Activated gamma-delta T cell (primary cell): ENCODE measurements at regions not wholly inside any gene's neighbourhood (a gene's known extent, or its start where the extent isn't known, plus 50 kb on each side); places are given as distances from the start of the nearest gene placed in this dataset.
"Not testable (repeated sequence)": the region's sequence is repeated elsewhere in the genome, so short reads cannot be mapped to it uniquely, and the experiment has no call there.

ENCODE experiments used
- DNase-seq: peaks from one replicate; lab custom pipeline; 2025; lab: John Stamatoyannopoulos, UW

DNA sequence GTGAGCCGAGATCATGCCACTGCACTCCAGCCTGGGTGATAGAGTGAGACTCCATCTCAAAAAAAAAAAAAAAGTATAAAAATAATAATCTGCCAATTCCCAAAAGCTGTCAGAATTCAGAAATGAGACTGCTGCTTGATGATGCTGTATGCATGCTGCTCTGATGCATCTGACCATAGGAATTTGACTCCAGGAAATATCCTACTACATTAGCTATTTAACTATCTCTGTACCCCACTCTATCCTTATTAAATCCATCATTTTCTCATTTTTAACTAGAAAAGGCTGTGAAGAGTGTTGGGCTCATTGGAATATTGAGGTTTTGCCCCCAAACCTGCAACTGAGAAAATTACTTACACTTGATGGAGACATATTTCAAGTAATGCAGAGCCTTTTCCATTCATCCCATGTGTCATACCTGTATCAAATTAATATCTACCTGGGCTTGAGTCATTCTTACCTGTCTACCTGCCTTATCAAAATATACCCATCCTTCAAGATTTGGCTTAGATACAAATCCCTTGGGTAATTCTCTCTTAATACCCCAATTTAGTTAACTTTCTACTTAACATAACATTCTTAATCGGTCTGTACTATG, 135.2 kb upstream of the PREP start:
- no peak for DNase-seq

DNA sequence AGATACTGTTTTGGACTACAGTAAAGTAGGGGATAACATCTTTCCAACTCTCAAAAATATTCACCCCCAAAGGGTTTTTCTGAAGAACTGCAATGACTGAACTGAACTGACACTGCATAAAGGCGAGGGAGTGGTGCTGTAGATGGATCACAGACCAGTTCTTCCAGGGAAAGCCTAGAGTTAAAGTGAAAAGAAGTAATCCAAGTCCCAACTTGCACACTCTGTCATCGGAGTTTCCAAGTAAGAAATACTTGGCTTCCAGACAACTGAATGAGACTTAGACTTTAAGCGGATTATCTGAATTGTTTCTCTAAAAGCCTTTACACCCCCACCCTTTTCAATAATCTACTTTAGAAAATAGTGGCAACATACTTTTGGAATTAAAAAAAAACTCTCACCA, 134.1 kb upstream of the PREP start:
- DNase-seq: no peak

DNA sequence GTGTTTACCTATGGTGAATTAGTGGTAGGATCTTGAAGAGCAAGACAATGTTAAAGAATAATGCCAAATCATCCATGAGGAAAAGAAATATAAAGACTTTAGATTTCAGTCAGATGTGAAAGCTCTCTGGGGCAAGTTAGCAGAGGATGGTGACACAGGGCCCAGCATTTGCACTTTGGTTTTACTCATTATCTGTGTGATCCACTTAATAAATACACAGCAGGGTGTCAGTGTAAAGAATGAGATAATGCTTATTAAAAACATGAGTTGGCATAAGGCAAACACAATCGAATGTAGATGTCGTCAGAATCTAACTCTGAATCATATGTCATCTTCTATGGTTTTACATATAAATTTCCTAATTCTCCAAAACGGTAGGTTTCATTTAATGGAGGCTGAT, 130.4 kb upstream of the PREP start:
- DNase-seq: no peak

DNA sequence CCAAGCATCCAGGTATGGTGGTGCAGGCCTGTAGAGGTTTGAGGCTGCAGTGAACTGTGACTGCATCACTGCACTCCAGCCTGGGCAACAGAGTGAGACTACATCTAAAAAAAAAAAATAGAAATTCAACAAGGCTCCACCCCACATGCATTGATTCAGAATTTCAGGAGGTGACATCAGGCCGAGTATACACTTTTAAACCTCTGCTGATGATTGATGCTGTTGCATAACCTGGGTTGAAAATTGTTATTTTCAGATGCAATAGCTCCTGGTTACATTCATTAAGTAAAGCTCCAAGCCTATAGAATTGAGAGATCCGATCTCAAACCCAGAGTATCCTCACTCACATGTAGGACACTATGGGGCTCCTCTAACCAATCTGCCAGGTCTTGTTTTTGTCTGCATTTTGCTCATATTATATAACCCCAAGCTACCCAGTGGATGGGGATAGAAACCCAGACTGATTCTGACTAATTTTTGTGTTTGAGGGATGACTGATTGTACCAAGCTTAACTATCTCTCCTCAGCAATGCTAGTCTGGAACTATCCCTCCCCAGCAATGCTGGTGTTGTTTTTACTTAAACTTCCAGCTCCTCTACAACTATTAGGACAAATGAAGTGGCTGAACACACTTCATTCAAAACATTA, 123.5 kb upstream of the PREP start:
- no peak for DNase-seq

DNA sequence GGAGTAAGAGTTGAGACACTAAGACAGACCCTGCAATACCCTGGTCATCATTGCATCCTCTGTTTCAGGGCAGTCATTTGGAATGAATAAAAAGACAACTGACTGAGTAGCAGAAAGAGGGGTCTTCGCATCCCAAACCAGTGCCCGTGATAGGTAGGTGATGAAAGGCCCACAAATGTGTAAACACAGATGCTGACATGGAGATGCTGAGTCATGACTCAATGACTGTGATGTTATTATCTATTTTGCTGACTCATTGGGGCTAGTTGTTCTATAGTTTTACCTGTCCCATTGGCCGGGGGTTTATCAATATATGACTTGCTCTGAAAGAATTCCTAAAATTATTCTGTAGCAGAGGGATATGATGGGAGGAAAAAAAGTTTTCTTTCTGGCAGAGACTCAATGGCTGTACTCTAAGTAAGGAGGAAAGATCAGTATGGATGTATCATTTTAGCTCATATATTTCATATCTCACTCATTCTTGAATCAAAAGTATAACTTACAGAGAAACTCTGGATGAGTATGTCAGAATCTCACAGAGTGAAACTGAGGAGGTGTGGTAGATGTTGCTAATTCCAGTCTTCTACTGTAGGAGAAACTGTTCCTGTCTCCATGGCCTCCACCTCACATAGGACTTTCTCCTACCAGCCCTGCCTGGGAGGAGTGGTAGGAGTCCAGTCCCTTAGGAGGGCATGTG, 119.9 kb upstream of the PREP start:
- no peak for DNase-seq

DNA sequence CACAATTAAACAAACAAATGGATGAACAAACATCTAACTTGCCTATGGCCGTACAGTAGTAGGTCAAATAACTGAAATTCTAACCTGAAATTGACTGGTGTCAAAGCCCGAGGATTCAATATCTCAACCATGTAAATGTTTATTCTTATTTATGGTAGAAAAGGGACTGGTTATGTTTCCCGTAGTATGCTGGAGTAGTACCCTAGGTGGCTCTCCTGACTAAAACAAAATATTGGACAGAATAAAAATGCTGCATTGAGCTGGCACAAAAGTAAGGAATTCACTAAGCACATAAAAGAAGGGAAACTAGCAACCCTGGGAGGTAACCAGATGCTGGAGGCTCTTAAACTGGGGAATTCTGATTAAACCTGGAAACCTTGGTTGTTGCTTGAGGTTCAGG, 117.1 kb upstream of the PREP start:
- no peak for DNase-seq

DNA sequence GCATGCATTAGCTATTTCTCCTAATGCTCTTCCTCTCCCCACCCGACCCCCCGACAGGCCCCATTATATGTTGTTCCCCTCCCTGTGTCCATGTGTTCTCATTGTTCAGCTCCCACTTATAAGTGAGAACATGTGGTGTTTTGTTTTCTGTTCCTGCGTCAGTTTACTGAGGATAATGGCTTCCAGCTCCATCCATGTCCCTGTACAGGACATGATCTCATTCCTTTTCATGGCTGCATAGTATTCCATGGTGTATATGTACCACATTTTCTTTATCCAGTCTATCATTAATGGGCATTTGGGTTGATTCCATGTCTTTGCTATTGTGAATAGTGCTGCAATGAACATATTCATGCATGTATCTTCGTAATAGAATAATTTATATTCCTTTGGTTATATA, 116.1 kb upstream of the PREP start:
- DNase-seq: not testable (repeated sequence)

DNA sequence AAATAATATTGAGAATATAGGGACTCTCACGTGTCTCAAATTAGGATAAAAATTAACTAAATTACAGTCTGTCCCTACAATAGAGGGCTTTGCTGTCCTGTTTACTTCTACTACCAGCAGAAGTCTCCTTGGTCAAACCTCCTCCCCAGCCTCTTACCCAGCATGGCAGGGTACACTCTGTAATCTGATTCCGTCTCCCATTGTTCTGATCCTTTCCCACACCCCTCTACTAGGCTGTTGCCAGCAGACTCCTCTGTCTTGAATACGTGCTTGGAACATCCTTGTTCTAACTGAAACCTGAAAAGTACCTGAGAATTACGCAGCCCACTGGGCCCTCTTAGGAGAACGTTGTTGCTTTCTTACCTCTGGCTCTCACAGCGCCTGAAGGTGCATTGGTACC, 112.2 kb upstream of the PREP start:
- DNase-seq: no peak

DNA sequence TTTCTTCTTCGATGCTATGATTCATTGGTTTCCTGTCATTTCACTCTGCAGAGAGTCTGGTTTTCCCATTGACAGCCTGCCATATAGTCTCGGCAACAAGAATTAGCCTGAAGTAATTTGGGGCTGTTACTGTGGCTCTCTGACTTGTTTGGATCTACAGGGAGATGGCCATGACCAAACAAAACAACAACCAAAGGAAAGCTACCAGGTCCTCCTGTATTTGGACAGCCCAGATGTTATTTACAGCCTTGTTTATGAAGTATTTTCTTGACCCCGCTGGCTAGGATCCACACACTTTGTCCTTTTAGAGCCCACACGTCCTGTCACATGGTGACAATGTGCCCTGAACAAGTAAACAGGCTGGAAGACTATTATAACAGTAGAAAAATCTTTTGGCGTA, 111.4 kb upstream of the PREP start:
- DNase-seq: no peak

DNA sequence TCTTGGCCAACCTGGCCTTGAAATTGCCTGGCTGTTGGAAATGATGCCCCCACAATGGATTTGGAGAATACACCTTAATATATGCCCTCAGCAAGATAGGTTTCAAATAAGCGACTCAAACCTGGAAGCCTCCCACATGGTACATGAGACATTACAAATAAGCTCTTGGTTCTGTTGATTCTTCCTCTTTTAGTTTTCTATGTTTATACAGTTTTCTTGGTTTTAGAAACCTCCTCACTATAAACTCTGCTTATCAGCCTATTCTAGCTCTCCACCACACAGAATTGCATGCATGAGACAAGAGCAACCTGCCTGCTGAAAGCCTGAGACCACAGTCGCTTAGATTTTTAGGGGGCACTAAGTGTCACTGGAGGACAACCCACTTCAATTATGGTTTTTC, 108.8 kb upstream of the PREP start:
- DNase-seq: no peak

DNA sequence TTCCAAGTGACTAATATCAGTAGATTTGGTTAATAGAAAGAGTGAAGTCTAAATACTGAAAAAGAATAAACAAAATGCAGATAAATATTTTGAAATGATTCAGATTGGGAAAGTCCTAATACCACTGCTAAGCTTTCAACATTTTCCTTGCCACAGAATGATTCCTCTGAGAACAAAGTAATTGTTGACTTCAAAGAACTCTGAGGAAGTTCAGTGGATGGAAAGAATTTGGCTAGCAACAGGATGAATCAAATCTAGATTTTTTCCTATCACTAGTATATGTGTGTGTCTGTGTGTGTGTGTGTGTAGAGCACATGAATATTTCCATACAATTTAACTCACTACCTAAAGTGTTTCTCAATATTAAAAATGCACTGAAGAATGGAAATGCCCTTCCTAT, 107.9 kb upstream of the PREP start:
- DNase-seq: no peak

DNA sequence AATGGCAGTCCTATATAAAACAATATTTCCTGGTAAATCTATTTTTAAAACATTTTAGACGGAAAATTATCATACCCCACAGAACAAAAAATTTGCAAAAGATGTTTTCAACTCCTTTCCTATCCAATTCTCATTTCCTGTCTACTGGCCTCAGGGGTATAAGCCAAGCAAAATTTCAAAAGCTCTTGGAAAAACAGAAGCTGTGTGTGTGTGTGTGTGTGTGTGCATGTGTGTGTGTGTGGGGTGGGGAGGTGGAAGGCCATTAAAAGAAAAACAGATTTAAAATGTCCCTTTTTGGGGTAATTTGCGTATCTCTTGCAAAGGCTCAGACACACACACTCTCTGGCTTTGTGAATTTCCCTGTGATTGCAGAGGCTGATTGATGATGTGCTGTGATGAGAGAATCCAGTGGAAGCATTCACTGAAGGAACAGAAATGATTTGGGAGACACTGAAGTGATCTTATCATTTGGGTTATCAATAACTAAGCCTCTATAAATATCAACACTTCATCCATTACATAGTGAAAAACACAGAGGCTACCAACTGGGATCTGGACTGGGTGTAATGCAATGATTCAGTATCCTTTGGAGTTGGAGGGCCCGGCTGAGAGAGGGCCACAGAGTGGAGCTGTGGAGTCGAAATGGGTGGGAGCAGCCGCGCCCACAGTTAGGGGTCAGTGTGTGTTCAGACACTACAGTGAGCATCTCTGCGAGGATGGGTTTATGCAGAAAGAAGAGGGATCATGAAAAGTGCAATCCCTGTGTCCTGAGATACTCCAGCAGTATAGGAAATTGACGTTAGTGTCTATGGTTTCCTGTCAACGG, 106.8 kb upstream of the PREP start:
- DNase-seq: no peak

DNA sequence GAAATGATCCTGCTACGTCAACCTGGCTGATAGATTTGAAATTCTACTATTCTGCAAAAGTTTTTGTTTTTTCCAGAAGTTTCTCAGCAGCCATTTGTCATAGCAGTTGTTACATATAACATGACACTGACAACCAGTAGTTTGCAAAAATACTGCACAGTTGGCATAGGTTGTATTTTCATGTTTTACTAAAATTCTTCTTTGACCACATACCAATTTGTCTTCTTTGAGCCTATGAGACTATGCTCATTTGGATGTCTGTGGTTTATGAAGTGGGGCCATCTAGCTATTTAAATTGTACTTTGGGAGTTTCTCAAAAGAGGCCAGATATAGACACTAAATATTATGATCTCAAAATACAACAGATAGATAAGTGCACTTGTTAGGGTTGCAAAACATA, 104.9 kb upstream of the PREP start:
- no peak for DNase-seq

DNA sequence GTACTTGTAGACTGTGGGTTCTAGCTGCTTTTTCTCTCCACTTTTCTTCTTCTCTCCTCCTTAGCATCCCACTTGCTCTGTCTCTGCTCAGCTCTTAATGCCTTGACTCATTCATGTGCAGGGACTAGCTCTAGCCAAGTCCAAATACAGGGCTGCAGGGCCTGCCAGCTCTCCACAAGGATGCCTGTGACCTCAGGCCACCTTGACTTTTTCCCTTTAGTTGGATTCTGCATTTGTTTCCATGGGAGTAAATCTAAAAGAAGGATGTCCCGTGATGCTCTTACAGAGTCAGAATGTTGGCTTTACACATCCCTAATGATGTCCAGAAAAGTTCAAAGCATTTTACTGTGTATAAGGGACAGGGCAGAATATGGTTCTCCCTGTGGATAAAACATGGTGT, 101.8 kb upstream of the PREP start:
- DNase-seq: no peak

DNA sequence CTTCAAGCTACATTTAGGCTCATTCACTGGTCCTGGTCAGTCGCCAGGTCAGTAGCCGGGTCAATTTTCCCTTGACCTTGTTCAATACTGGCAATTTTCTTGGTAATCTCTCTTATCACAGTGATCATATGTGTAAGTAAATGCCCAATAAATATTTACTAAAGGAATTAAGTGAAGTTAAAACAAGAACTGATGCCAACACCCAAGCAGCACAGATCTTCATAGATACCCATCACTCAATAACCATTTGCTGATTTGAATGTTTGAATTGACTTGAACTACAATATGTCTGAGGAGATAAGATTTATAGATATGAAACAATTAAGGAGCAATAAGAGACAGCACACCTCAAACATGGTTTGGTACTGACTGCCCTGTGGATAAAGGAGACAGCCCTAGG, 100.8 kb upstream of the PREP start:
- DNase-seq: no peak

DNA sequence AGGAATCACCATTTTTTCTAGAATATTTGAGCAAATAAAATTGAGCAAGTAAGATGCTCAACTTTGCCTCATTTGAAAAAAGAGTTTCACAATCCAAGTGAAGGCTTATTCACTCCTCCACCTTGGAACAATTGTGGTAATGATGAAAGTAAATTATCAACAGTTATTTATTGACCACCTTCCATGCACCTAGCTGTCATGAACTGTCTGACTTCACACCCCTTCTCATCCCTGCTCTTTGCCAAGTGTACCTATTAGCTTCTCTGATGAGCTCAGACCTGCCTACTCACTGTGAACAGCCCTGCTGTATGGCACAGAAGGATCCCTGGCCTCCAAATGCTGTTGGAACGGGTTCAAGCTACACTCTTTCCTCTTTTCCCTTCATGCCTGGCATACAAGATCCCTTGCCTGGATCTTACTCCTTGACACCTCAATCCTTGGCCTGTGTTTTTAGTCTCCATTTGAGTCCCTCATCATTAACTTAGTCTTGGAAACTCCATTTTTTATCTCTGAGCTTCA, 99.0 kb upstream of the PREP start:
- no peak for DNase-seq

DNA sequence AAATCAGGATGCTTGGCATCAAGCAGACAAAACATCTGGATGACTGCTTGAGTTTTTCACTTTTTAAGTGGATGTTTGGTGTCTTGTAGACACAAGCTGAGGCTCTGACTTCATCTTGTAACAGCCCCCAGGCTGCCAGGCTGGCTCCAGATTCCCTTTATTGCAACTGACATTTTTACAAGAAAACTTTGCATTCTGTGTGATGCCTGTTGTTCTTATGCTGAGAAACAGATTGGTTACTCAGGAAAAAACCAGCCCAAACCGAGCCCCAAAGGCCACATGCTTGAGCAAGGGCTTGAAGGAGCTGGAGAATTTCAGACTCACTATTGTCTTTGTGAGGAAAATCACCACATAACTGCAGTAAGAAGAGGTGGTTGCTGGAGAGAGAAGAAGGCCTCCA, 98.4 kb upstream of the PREP start:
- DNase-seq: no peak

DNA sequence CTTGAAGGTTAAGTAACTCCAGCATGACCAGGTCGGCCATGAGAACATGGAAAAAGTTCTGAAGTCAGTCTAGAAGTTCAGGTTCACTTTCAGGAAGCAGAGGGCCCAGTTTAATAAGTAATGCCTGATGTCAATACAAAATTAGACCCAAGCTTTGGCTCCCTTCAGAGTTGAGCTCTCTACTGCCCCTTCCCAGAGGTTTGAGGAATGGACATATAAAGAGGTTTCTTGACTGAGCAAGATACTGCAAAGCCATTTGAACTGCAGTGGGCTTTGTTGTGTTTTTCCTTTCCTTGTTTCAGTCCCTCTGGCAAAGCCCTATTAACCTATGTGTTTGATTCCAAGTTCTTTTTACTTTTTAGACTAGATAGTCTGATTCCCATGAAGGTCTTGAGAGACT, 97.8 kb upstream of the PREP start:
- DNase-seq: no peak

DNA sequence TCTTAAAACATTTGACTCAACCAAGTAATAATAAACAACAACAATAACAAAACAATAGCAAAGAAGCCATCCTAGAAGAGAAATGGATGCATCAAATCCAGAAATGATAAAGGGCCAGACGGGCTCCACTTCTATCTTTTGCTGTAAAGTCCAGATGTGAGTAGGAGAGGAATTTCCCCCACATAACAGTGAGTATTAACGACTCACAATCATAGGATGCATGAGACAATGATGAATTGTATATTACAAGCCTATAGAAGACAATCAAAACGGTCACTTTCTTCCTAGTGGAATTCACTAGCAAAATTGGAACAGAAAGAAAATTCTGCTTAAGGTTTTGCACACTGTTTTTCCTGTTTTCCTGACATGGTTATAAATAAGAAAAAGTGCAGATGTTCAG, 97.0 kb upstream of the PREP start:
- no peak for DNase-seq

DNA sequence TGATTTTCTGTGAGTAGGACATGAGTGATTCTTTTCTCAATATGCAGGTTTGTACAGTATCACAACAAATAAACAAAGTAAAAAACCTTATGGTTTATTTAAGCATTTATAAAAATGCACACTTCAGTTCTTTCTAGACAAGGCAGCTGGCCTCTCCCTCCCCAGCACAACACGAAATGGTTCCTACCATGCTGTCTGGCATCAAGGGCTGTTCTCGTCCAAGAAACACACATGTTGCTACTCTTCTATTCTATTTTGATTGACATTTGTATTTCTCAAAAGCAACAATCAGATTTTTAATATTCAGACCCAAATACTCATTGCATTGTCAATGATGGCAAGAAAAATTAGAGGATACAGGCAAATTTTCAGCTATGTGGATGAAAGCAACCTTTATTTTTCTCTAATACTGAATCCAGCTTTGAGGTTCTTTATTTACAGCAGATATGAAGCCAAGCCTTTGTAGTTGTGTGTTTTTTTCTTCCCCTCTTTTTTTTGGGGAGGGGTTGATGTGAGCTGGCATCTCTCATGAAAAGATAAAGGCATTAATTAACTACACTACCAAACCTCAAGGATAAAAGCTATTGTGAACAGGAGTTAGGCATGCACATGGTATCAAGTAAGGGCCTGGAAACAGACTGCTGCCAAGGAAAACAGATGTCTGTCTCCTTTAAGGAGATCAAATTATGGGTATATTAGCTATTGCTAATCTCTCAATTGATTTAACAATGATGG, 96.4 kb upstream of the PREP start:
- DNase-seq: no peak

DNA sequence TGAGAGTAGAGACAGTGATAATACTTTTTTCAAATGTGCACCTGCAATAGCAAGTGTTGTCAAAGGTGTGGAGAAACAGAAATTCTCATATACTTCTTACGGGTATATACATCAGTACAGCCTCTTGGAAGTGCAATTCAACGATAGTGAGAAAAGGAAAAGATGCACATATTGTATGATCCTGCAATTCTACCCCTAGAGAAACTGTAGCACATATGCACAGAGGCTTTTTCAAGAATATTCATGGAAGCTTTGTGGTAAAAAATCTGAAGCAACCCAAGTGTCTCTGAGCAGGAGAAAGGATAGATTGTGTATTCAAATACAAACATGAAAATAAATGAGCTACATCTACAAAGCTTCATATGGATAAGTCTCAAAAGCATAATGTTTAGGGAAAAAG, 94.7 kb upstream of the PREP start:
- no peak for DNase-seq

DNA sequence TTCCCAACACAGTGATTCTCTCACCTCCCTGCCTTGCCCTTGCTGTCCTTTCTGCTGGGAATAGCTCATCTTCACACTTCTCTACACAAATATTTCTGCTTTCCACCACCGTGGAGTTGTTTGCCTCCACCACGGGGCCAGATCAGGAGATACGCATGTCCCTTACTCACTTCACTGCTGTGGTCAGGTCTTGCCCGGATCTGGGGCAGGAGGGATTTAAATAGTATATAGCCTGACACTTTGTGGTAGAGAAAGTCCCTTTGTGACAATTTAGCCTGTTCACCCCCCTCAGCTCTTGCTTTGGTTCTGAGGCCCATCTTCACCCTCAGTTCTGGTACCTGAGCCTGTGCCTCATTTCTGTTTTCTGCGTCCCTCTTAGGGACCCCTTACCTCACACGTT, 92.6 kb upstream of the PREP start:
- DNase-seq: no peak
